BE2C (cell line): ENCODE measurements at regions not wholly inside any gene's neighbourhood (a gene's known extent, or its start where the extent isn't known, plus 50 kb on each side); places are given as distances from the start of the nearest gene placed in this dataset.

ENCODE experiments used
- DNase-seq: peaks from one replicate; pipeline ENCODE4 v3.0.0-alpha.2; 2020
- H3K27me3 ChIP-seq: fragments of 250-450 bp; sonication (Bioruptor Pico); 2 replicates; pipeline ENCODE4 v1.5.1; 2020; ENCODE audit warnings: mild to moderate bottlenecking
- H3K36me3 ChIP-seq: fragments of 250-450 bp; sonication (Bioruptor Pico); 2 replicates; pipeline ENCODE4 v1.5.1; 2020; ENCODE audit warnings: mild to moderate bottlenecking
- H3K4me1 ChIP-seq: fragments of 250-450 bp; sonication (Bioruptor Pico); 2 replicates; pipeline ENCODE4 v1.5.1; 2020
- H3K4me3 ChIP-seq: 2 replicates; pipeline ENCODE4 v1.5.1; 2011; ENCODE audit warnings: low read depth, low read length
- H3K9me3 ChIP-seq: fragments of 250-450 bp; sonication (Bioruptor Pico); 2 replicates; pipeline ENCODE4 v1.5.1; 2020
- CTCF ChIP-seq: IDR thresholded peaks from 2 replicates; pipeline ENCODE4 v1.5.1; 2012; ENCODE audit warnings: mild to moderate bottlenecking, low read depth, low read length

- no peak for TF ChIP-seq CTCF
- Histone ChIP-seq H3K4me1 (no peaks in the 10 kb centered on the region), H3K36me3 (no peaks in the 10 kb centered on the region), H3K27me3 (no peaks in the 10 kb centered on the region), H3K4me3 (no peak overlapping the region), H3K9me3 (no peaks in the 10 kb centered on the region)
- no peak for DNase-seq
These were observed 1515.2 kb downstream of the PLA2G4A start for GRCh38 chr1:188343914-188344313.

GRCh38 chr1:188350104-188350503, 1521.4 kb downstream of the PLA2G4A start:
- H3K4me1 ChIP-seq: no peaks in the 10 kb centered on the region
- no peak for DNase-seq
- no peaks in the 10 kb centered on the region for H3K27me3 ChIP-seq
- H3K36me3 ChIP-seq: no peaks in the 10 kb centered on the region
- no peaks in the 10 kb centered on the region for H3K9me3 ChIP-seq
- no peak for TF ChIP-seq CTCF
- H3K4me3 ChIP-seq: no peak overlapping the region

GRCh38 chr1:188355082-188355481, 1526.3 kb downstream of the PLA2G4A start:
- no peak for TF ChIP-seq CTCF
- Histone ChIP-seq H3K36me3 (no peaks in the 10 kb centered on the region; the same call in 1 of the 2 replicates), H3K4me1 (no peaks in the 10 kb centered on the region), H3K4me3 (no peak overlapping the region), H3K9me3 (peaks cover 3% of the 10 kb centered on the region; the same call in 1 of the 2 replicates), H3K27me3 (no peaks in the 10 kb centered on the region)
- DNase-seq: no peak

GRCh38 chr1:188355847-188356246, 1527.1 kb downstream of the PLA2G4A start:
- Histone ChIP-seq H3K9me3 (peaks cover 3% of the 10 kb centered on the region; the same call in 1 of the 2 replicates), H3K36me3 (no peaks in the 10 kb centered on the region; the same call in 1 of the 2 replicates), H3K4me3 (no peak overlapping the region), H3K27me3 (no peaks in the 10 kb centered on the region), H3K4me1 (no peaks in the 10 kb centered on the region)
- no peak for TF ChIP-seq CTCF
- DNase-seq: no peak

GRCh38 chr1:188359315-188359714, 1530.6 kb downstream of the PLA2G4A start:
- TF ChIP-seq CTCF: no peak
- no peaks in the 10 kb centered on the region for H3K27me3 ChIP-seq
- no peak overlapping the region for H3K4me3 ChIP-seq

GRCh38 chr1:188363943-188364342, 1535.2 kb downstream of the PLA2G4A start:
- Histone ChIP-seq H3K4me1 (peaks cover 13% of the 10 kb centered on the region), H3K4me3 (no peak overlapping the region), H3K9me3 (0 out of 2 replicates have a peak, but pooled peaks cover under 1% of the 10 kb centered on the region), H3K27me3 (no peaks in the 10 kb centered on the region), H3K36me3 (no peaks in the 10 kb centered on the region)
- no peak for TF ChIP-seq CTCF
- DNase-seq: no peak

More at GRCh38 chr1:188359315-188359714, 1530.6 kb downstream of the PLA2G4A start:
- DNase-seq: no peak
- no peaks in the 10 kb centered on the region for H3K4me1 ChIP-seq
- H3K9me3 ChIP-seq: peaks cover 3% of the 10 kb centered on the region; the same call in 1 of the 2 replicates
- H3K36me3 ChIP-seq: no peaks in the 10 kb centered on the region; the same call in 1 of the 2 replicates
